Ishikawa (cell line): ENCODE measurements at regions not wholly inside any gene's neighbourhood (a gene's known extent, or its start where the extent isn't known, plus 50 kb on each side); places are given as distances from the start of the nearest gene placed in this dataset.

ENCODE experiments used
- CEBPB ChIP-seq: IDR thresholded peaks from 2 replicates; pipeline ENCODE4 v1.6.1; 2012
- CREB1 ChIP-seq: IDR thresholded peaks from 2 replicates; pipeline ENCODE4 v1.6.1; 2012; ENCODE audit warnings: low read depth
- EGR1 ChIP-seq: IDR thresholded peaks from 2 replicates; pipeline ENCODE4 v1.6.1; 2012
- EP300 ChIP-seq: IDR thresholded peaks from 2 replicates; pipeline ENCODE4 v1.6.1; 2012; ENCODE audit warnings: borderline replicate concordance
- FOXM1 ChIP-seq: IDR thresholded peaks from 2 replicates; pipeline ENCODE4 v1.6.1; 2012; ENCODE audit warnings: low read depth, borderline replicate concordance
- MAX ChIP-seq: IDR thresholded peaks from 2 replicates; pipeline ENCODE4 v1.6.1; 2012
- NFIC ChIP-seq: IDR thresholded peaks from 2 replicates; pipeline ENCODE4 v1.6.1; 2012
- RAD21 ChIP-seq: IDR thresholded peaks from 2 replicates; pipeline ENCODE4 v1.6.1; 2012; ENCODE audit warnings: low read depth
- REST ChIP-seq: IDR thresholded peaks from 2 replicates; pipeline ENCODE4 v1.6.1; 2012; ENCODE audit warnings: low read depth, mild to moderate bottlenecking
- TAF1 ChIP-seq: IDR thresholded peaks from 2 replicates; pipeline ENCODE4 v1.6.1; 2012; ENCODE audit warnings: low read depth, mild to moderate bottlenecking
- TCF12 ChIP-seq: IDR thresholded peaks from 2 replicates; pipeline ENCODE4 v1.6.1; 2012; ENCODE audit warnings: low read depth
- TEAD4 ChIP-seq: IDR thresholded peaks from 2 replicates; pipeline ENCODE4 v1.6.1; 2012
- YY1 ChIP-seq: IDR thresholded peaks from 2 replicates; pipeline ENCODE4 v1.6.1; 2012; ENCODE audit warnings: low read depth
- ZBTB7A ChIP-seq: IDR thresholded peaks from 2 replicates; pipeline ENCODE4 v1.6.1; 2012; ENCODE audit warnings: low read depth
- TF ChIP-seq, protein P1 (sequence below): IDR thresholded peaks from 2 replicates; pipeline ENCODE4 v1.6.1; 2012

GRCh38 chr13:107295416-107296140, 727.6 kb upstream of the ARGLU1 start:
- TF ChIP-seq TEAD4 (no peak), REST (no peak), RAD21 (no peak), CREB1 (no peak), FOXM1 (no peak), TAF1 (no peak), CEBPB (no peak), NFIC (no peak), ZBTB7A (no peak), EP300 (no peak), YY1 (no peak), MAX (no peak), EGR1 (no peak), TCF12 (no peak)
- TF ChIP-seq, protein P1, sequence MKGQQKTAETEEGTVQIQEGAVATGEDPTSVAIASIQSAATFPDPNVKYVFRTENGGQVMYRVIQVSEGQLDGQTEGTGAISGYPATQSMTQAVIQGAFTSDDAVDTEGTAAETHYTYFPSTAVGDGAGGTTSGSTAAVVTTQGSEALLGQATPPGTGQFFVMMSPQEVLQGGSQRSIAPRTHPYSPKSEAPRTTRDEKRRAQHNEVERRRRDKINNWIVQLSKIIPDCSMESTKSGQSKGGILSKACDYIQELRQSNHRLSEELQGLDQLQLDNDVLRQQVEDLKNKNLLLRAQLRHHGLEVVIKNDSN, result no peak

DNA sequence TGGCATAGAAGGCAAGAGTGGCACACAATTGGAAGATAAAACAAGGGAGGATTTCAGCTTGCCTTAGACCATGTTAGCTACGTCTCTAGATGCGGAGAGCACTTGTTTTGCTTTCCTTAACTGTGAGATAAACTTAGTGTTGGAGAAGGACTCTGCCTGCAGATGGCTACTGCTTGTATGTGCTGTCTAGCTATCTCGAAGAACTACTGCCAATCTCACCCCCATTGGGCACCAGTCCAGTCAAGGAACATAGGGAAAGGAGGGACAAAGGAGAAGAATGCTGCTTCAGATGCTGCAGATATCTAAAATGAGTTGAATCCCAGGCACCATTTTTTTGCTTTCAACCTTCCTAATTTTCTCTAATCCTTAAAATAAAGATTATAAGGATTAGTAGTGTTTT, 726.0 kb upstream of the ARGLU1 start:
- TF ChIP-seq ZBTB7A (no peak), CREB1 (no peak), FOXM1 (no peak), TCF12 (no peak), YY1 (no peak), RAD21 (no peak), EGR1 (no peak), TAF1 (no peak), MAX (no peak)
- TF ChIP-seq, protein P1, result no peak

GRCh38 chr13:107291875-107292274, 723.9 kb upstream of the ARGLU1 start:
- no peak for TF ChIP-seq CREB1
- TF ChIP-seq NFIC, result no peak
- no peak for TF ChIP-seq EP300
- no peak for TF ChIP-seq FOXM1
- no peak for TF ChIP-seq RAD21
- no peak for TF ChIP-seq EGR1
- TF ChIP-seq, protein P1, result no peak
- TF ChIP-seq CEBPB, result no peak
- no peak for TF ChIP-seq TEAD4
- no peak for TF ChIP-seq ZBTB7A
- no peak for TF ChIP-seq TAF1
- no peak for TF ChIP-seq MAX
- TF ChIP-seq YY1, result no peak
- TF ChIP-seq REST, result no peak
- no peak for TF ChIP-seq TCF12

GRCh38 chr13:107289540-107289939, 721.6 kb upstream of the ARGLU1 start:
- TF ChIP-seq ZBTB7A (no peak), TEAD4 (no peak), RAD21 (no peak), EGR1 (no peak), CEBPB (no peak), CREB1 (no peak), FOXM1 (no peak), TCF12 (no peak), REST (no peak), EP300 (no peak), MAX (no peak), YY1 (no peak), NFIC (no peak), TAF1 (no peak)
- TF ChIP-seq, protein P1, result no peak
